Stimulated activated CD4-positive, alpha-beta T cell treated with anti-CD3 and anti-CD28 coated beads, Interleukin-2, amount 100 ng/mL, for 4 hours (primary cell): ENCODE measurements at regions not wholly inside any gene's neighbourhood (a gene's known extent, or its start where the extent isn't known, plus 50 kb on each side); places are given as distances from the start of the nearest gene placed in this dataset.

Source experiments
- DNase-seq: peaks from one replicate; pipeline ENCODE4 v3.0.0-alpha.2; 2020; ENCODE audit warnings: low read depth

- no peak for DNase-seq
These were observed 115.0 kb downstream of the RIPK4 start for GRCh38 chr21:41651830-41652229.

- no peak for DNase-seq
These were observed 115.4 kb downstream of the RIPK4 start for GRCh38 chr21:41651406-41651805.

- DNase-seq: no peak
These were observed 116.2 kb downstream of the RIPK4 start for GRCh38 chr21:41650526-41651145.

GRCh38 chr21:41648591-41649031, 118.2 kb downstream of the RIPK4 start:
- no peak for DNase-seq

- DNase-seq: no peak
These were observed 118.9 kb downstream of the RIPK4 start for GRCh38 chr21:41647806-41648561.

GRCh38 chr21:41643246-41643966, 123.4 kb downstream of the RIPK4 start:
- DNase-seq: no peak

- no peak for DNase-seq
These were observed 124.8 kb downstream of the RIPK4 start for GRCh38 chr21:41641821-41642701.

GRCh38 chr21:41641510-41641815, 125.4 kb downstream of the RIPK4 start:
- DNase-seq: no peak

- no peak for DNase-seq
These were observed 125.9 kb downstream of the RIPK4 start for GRCh38 chr21:41640748-41641509.

- DNase-seq: no peak
These were observed 127.1 kb downstream of the RIPK4 start for GRCh38 chr21:41639766-41640165.

GRCh38 chr21:41639336-41639735, 127.5 kb downstream of the RIPK4 start:
- no peak for DNase-seq

GRCh38 chr21:41638201-41638790, 128.6 kb downstream of the RIPK4 start:
- DNase-seq: no peak

GRCh38 chr21:41636636-41637630, 129.0 kb upstream of the TMPRSS2 start:
- DNase-seq: no peak

GRCh38 chr21:41635874-41636273, 127.9 kb upstream of the TMPRSS2 start:
- DNase-seq: no peak

GRCh38 chr21:41634858-41635257, 126.9 kb upstream of the TMPRSS2 start:
- DNase-seq: no peak

GRCh38 chr21:41634211-41634694, 126.3 kb upstream of the TMPRSS2 start:
- DNase-seq: no peak

GRCh38 chr21:41633627-41634026, 125.7 kb upstream of the TMPRSS2 start:
- DNase-seq: no peak

GRCh38 chr21:41632748-41633475, 125.0 kb upstream of the TMPRSS2 start:
- DNase-seq: no peak
